NB4 (cell line): ENCODE measurements at regions not wholly inside any gene's neighbourhood (a gene's known extent, or its start where the extent isn't known, plus 50 kb on each side); places are given as distances from the start of the nearest gene placed in this dataset.

Experiments
- DNase-seq: peaks from one replicate; pipeline ENCODE4 v3.0.0; 2010; ENCODE audit warnings: low read depth
- H3K4me3 ChIP-seq: one replicate; pipeline ENCODE4 v1.5.1; 2011; ENCODE audit warnings: mild to moderate bottlenecking, low read depth, low read length, moderate library complexity
- MYC ChIP-seq: IDR thresholded peaks from 2 replicates; pipeline ENCODE4 v1.6.1; 2011; ENCODE audit warnings: low read depth, low read length
- POLR2A ChIP-seq: IDR thresholded peaks from 2 replicates; pipeline ENCODE4 v1.6.1; 2011; ENCODE audit warnings: mild to moderate bottlenecking; ENCODE audit not compliant: insufficient read length; ENCODE audit errors: extremely low read depth
- TF ChIP-seq, protein P1 (sequence below): IDR thresholded peaks from 2 replicates; pipeline ENCODE4 v1.6.1; 2011; ENCODE audit warnings: low read depth, low read length
- TF ChIP-seq, protein P2 (sequence below): IDR thresholded peaks from one replicate; pipeline ENCODE4 v1.5.1; 2012; ENCODE audit warnings: low read depth, low read length

DNA sequence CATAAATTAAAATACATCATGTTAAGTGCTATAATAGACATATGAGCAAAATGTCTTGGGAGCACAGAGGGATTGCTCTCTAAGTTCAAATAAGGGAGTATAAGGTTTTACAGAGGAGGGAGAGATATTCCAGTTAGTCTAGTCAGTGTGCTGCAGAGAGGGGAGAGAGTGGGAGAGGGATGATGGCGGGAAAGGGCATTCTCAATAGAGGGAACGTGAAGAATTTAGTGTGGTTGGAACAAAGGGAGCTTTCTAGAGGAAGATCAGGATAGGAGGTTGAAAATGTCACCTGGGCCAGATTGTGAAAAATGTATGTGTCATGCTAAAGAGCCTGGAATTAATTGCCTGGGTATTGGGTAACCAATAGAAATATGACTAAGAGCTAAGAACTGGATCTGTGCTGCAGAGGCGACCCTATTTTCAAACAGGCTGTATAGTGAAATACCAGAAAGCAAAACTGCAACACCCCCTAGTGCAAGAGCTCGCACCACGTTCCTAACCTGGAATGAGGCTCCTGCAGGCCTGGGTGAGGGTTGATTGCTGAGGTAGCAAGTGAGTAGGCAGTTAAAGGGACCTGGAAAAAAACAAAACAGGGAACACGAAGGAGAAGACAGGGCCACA, 791.8 kb upstream of the C9orf72 start:
- H3K4me3 ChIP-seq: no peak overlapping the region
- TF ChIP-seq MYC: no peak
- TF ChIP-seq, protein P1, sequence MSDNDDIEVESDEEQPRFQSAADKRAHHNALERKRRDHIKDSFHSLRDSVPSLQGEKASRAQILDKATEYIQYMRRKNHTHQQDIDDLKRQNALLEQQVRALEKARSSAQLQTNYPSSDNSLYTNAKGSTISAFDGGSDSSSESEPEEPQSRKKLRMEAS: no peak
- TF ChIP-seq, protein P2, sequence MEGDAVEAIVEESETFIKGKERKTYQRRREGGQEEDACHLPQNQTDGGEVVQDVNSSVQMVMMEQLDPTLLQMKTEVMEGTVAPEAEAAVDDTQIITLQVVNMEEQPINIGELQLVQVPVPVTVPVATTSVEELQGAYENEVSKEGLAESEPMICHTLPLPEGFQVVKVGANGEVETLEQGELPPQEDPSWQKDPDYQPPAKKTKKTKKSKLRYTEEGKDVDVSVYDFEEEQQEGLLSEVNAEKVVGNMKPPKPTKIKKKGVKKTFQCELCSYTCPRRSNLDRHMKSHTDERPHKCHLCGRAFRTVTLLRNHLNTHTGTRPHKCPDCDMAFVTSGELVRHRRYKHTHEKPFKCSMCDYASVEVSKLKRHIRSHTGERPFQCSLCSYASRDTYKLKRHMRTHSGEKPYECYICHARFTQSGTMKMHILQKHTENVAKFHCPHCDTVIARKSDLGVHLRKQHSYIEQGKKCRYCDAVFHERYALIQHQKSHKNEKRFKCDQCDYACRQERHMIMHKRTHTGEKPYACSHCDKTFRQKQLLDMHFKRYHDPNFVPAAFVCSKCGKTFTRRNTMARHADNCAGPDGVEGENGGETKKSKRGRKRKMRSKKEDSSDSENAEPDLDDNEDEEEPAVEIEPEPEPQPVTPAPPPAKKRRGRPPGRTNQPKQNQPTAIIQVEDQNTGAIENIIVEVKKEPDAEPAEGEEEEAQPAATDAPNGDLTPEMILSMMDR: no peak
- peak; percentile 6 for DNase-seq

DNA sequence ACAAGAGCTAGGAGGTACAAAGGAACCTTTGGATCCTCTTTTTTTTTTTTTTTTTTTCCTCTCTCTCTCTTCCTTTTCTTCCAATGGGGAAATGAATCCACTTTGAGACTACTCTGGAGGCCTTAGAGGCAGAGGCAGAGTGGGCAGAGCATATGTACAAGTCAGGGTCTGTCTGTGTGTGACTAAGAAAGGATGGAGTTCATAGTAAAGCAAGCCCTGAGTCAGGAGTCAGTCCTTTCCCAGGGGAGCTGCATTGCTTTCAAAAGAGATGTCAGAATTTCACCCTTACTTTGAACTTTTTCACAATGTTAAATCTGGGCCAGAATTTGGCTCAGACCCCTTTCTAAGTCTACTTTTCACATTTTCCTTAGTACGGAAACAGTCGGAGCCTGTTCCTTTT, 792.4 kb upstream of the C9orf72 start:
- DNase-seq: no peak
- TF ChIP-seq, protein P1: no peak
- H3K4me3 ChIP-seq: no peak overlapping the region

DNA sequence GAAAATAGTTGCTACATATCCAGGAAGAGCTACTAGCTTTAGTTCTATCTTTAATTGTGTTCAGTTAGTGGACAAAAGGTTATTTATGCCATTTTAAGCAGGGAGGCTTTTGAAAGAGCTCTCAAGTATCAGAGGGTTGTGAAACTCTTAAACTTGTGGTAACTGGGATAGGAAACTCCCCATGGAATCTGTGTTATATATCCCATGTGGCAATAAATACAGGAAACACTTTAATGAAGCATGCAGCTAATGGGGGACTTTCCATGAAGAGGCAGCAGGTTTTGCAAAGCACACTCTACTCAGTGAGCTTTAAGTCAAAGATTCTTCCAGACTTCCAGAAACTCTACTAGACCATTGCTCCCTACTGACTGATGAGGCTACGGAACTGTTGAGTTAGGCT, 805.0 kb upstream of the C9orf72 start:
- TF ChIP-seq POLR2A (no peak), MYC (no peak)
- TF ChIP-seq, protein P2: no peak
- TF ChIP-seq, protein P1: no peak
- no peak overlapping the region for H3K4me3 ChIP-seq
- DNase-seq: no peak

DNA sequence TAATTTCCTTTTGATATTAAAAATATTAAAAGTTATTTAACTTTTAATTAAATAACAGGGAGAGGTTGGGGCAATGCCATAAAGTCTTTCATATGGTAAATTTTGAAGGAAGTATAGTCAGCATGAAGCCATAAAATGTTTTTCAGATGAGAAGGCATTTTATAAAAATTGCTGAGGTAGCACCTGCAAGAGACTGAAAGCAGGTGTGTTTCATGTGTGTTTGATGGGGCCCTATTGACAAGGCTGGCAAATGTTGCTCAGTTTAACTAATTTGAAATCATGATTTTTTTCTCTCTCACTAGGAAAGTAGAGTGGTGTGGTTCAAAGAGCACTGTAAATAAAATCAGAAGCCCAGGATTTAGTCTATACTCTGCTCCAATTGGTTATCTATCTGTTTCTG, 805.8 kb upstream of the C9orf72 start:
- TF ChIP-seq, protein P2: no peak
- no peak for TF ChIP-seq POLR2A
- TF ChIP-seq, protein P1: no peak
- TF ChIP-seq MYC: no peak
- H3K4me3 ChIP-seq: no peak overlapping the region
- DNase-seq: no peak

DNA sequence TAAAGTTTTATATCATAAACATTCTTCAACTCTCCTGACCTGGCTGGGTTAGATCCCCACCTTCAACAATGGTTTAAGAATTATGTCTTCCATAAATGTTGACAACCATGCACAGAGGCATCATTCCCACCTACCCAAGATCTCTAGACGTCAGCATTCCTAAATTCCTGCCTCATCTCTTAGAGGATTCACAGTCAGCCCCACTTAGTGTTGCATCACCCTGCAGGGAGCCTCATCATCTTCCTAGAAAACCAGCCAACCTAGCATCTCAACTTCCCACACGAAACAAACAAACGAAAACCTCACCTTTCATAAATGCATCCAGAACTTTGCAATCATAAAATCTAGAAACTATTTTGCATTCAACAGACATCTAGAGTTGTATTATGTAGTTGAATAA, 816.1 kb upstream of the C9orf72 start:
- DNase-seq: no peak
- TF ChIP-seq MYC: no peak
- TF ChIP-seq, protein P2: no peak
- no peak for TF ChIP-seq POLR2A
- TF ChIP-seq, protein P1: no peak
- H3K4me3 ChIP-seq: no peak overlapping the region

DNA sequence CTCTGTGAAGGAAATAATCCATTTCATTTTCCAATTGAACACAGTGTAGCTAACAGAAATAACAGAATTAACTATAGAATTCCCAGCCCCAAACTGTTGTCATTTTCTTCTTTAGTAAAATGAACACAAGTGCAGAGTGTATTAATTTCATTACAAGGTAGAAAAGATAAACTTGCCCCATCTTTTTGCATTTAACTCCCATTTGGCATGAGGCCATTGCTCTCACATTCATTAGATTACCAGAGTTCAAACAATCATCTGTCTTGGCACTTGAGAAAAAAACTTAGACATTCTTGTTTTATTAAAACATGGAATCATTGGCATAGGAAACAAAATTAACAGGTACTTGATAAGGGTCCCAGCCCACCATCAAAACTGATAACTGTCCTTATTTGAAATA, 821.5 kb upstream of the C9orf72 start:
- H3K4me3 ChIP-seq: no peak overlapping the region
- DNase-seq: no peak
- TF ChIP-seq MYC (no peak), POLR2A (no peak)
- TF ChIP-seq, protein P2: no peak
- TF ChIP-seq, protein P1: no peak
